Rectal smooth muscle tissue (tissue), 1 donor: ENCODE measurements at regions not wholly inside any gene's neighbourhood (a gene's known extent, or its start where the extent isn't known, plus 50 kb on each side); places are given as distances from the start of the nearest gene placed in this dataset.
"Not testable (repeated sequence)": the region's sequence is repeated elsewhere in the genome, so short reads cannot be mapped to it uniquely, and the experiment has no call there.

Experiments used
- H3K27ac ChIP-seq: one replicate; pipeline ENCODE4 v1.7.0; 2013; ENCODE audit warnings: low read depth, low read length, inconsistent platforms
- H3K27me3 ChIP-seq: one replicate; pipeline ENCODE4 v1.7.0; 2013; ENCODE audit warnings: low read length; ENCODE audit not compliant: control insufficient read depth, insufficient read depth
- H3K36me3 ChIP-seq: one replicate; pipeline ENCODE4 v1.7.0; 2013; ENCODE audit warnings: low read length; ENCODE audit not compliant: control insufficient read depth, insufficient read depth
- H3K4me1 ChIP-seq: one replicate; pipeline ENCODE4 v1.7.0; 2013; ENCODE audit warnings: low read length; ENCODE audit not compliant: control insufficient read depth, insufficient read depth
- H3K4me3 ChIP-seq: one replicate; pipeline ENCODE4 v1.7.0; 2013; ENCODE audit warnings: low read length
- H3K9ac ChIP-seq: one replicate; pipeline ENCODE4 v1.7.0; 2013; ENCODE audit warnings: low read length

DNA sequence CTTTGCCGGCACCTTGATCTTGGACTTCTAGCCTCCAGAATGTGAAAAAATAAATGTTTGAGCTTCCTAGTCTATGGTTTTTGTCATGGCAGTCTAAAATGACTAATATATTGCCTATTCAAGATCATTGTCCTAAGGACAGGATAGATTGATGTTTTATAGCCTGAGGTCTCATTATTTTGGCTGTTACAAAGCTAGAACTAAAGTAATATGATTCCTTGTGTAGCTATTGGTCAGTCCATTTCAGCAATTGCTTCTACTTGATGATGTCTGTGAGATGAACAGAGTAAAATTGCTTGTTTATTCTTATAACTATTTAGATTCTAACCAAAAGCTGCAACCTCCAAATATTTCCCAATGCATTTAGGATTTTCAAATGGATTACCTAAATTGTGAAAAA is 145.0 kb downstream of the HRH4 start:
- Histone ChIP-seq H3K36me3 (no peaks in the 10 kb centered on the region), H3K27ac (no peak overlapping the region), H3K4me1 (no peaks in the 10 kb centered on the region), H3K27me3 (no peaks in the 10 kb centered on the region), H3K4me3 (no peak overlapping the region), H3K9ac (no peak overlapping the region)

DNA sequence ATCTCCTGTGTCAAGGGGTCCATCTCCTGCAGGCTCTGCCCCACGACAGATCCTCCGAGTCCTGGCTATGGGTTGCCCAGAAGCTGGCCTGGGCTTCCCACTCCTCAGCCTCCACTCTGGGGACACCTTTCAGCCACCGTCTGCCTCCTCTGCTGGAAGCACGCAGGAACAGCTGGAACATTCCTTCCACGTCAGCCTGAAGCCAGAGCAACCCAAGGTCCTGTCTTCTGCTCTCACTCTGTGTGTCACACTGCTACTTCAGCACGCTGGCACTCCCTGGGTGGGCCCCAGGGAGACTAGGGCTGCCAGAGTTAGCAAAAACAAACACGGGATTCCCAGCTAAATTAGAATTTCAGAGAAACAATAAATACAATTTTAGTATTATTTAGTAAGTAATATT is 148.8 kb downstream of the HRH4 start:
- Histone ChIP-seq H3K36me3 (no peaks in the 10 kb centered on the region), H3K4me3 (no peak overlapping the region), H3K27me3 (no peaks in the 10 kb centered on the region), H3K4me1 (no peaks in the 10 kb centered on the region), H3K27ac (no peak overlapping the region), H3K9ac (no peak overlapping the region)

DNA sequence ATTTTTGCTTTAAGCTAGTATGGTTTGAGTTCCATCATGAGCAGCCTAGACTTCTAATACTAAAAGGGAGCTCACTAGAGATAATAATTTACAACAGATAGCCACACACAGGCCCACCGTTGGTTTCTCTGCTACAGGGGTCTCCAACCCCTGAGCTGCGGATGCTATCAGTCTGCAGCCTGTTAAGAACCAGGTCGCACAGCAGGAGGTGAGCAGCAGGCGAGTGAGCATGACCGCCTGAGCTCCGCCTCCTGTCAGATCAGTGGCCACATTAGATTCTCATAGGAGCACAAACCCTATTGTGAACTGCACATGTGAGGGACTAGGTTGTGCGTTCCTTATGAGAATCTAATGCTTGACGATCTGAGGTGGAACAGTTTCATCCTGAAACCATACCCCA is 150.6 kb downstream of the HRH4 start:
- no peak overlapping the region for H3K27ac ChIP-seq
- no peaks in the 10 kb centered on the region for H3K36me3 ChIP-seq
- H3K9ac ChIP-seq, result no peak overlapping the region

DNA sequence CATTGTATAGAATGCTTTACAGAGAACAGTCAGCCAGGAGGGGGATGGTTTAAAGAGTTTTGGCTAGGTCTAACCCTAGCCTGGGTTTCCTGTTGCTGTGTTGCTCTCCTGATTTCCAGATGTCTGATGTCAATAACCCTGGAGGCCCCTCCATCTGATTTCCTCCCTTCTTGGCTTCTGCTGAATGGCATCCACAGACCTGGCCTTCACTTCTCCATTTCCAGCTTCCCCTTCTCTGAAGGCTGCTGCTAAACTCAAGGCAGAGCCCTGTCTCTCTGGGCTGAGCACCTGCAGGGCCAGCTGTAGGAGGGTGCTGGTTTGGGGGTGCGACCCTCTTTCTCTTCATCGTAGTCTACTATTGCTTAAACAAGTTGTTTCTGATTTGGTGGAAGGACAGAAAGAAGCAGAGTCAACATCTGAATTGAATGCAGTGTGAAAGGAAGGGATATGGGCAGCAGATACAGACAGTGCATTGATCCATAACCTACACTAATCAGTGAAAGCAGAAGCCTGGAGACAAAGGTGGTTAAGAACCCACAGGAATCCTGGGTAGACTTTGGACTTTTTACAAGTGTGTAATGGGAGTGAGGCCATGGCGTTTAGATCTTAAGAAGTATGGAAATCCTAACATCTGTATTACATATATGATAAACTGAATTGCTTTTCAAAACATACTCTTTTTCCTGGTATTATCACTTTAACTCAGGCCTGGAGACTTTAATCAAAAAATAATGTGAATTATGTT is 153.6 kb downstream of the HRH4 start:
- Histone ChIP-seq H3K27ac (no peak overlapping the region), H3K36me3 (no peaks in the 10 kb centered on the region), H3K4me3 (no peak overlapping the region), H3K27me3 (no peaks in the 10 kb centered on the region), H3K4me1 (no peaks in the 10 kb centered on the region), H3K9ac (no peak overlapping the region)

More for the DNA sequence above, 150.6 kb downstream of the HRH4 start:
- no peaks in the 10 kb centered on the region for H3K4me1 ChIP-seq
- no peak overlapping the region for H3K4me3 ChIP-seq
- H3K27me3 ChIP-seq, result no peaks in the 10 kb centered on the region

DNA sequence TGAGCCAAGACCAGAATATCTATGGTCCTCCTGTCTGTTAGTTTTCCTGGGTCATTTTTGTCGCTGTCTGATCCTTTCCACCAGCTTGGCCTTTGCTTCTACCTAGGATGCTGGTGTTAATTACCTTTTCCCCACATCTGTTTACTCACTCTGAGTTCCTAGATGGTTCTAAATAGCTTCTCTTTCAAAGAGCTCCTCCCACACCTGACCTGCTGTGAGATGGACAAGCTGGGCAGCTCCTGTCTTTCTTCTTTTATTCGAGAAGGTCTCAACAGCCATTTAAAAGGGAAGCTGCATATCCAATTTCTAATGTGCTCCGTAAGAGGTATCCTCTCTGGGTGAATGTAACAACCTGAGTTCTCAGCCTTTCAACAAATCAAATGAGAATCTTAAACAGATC is 156.2 kb downstream of the HRH4 start:
- H3K9ac ChIP-seq, result no peak overlapping the region
- H3K36me3 ChIP-seq, result no peaks in the 10 kb centered on the region
- no peaks in the 10 kb centered on the region for H3K4me1 ChIP-seq
- H3K4me3 ChIP-seq, result no peak overlapping the region
- no peaks in the 10 kb centered on the region for H3K27me3 ChIP-seq
- H3K27ac ChIP-seq, result no peak overlapping the region

DNA sequence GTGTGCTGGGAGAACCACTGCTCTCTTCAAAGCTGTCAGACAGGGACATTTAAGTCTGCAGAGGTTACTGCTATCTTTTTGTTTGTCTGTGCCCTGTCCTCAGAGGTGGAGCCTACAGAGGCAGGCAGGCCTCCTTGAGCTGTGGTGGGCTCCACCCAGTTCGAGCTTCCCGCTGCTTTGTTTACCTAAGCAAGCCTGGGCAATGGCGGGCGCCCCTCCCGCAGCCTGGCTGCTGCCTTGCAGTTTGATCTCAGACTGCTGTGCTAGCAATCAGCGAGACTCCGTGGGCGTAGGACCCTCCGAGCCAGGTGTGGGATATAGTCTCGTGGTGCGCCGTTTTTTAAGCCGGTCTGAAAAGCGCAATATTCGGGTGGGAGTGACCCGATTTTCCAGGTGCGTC is 164.0 kb downstream of the HRH4 start:
- not testable (repeated sequence) for H3K4me3 ChIP-seq, H3K27ac ChIP-seq, H3K36me3 ChIP-seq, H3K4me1 ChIP-seq, H3K9ac ChIP-seq, H3K27me3 ChIP-seq

DNA sequence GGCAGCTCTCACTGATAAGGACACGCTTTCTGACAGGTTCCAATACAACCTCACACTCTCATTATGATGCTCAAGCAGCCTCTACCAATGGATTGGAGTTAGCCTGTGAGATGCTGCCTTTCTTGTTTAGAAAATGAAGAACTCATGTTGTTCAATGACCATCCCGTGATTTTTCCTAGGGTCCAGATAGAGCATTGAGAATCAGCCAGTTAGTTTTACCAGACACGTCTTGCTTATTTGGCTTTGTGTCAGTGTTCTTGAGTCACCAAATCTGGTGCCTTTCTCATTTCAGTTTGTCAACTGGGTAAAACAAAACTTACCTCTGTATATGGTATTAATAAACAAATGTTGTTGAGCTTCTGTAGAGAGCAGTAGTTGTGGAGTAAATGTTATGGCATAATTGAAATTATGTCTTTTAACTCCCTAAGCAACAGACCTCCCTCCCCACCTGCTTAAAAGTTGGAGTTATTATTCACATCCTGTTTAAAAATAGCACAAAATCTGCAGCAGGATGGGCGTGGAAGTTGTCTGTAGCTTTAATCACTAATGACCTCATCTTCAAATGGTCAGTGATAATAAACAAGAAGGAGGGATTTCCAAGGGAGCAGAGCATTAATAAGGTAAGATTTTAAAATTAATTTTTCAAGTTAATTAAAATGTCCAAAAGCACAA is 167.3 kb downstream of the HRH4 start:
- Histone ChIP-seq H3K27me3 (no peaks in the 10 kb centered on the region), H3K36me3 (no peaks in the 10 kb centered on the region), H3K27ac (no peak overlapping the region), H3K9ac (no peak overlapping the region), H3K4me3 (no peak overlapping the region), H3K4me1 (no peaks in the 10 kb centered on the region)

DNA sequence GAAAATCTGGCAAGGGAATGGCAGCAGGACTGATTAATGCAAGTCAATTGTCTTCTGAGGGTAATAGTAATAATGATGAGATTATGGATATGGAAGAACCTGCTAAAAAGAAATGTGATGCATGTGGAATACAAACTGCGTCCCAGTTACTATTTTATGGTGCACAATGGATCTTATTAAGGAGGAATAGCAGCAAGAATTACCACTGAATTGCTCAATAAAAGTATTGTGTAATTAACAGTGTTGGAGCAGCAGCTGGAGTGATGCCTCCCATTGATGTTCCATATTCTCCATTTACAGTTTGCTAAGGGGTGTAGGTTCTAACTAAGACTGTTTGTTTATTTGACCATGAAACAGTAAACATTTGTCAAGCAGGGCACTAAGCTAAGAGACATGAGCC is 167.9 kb downstream of the HRH4 start:
- no peak overlapping the region for H3K9ac ChIP-seq
- H3K27me3 ChIP-seq, result no peaks in the 10 kb centered on the region
- no peak overlapping the region for H3K27ac ChIP-seq
- no peaks in the 10 kb centered on the region for H3K36me3 ChIP-seq
- no peak overlapping the region for H3K4me3 ChIP-seq
- H3K4me1 ChIP-seq, result no peaks in the 10 kb centered on the region

DNA sequence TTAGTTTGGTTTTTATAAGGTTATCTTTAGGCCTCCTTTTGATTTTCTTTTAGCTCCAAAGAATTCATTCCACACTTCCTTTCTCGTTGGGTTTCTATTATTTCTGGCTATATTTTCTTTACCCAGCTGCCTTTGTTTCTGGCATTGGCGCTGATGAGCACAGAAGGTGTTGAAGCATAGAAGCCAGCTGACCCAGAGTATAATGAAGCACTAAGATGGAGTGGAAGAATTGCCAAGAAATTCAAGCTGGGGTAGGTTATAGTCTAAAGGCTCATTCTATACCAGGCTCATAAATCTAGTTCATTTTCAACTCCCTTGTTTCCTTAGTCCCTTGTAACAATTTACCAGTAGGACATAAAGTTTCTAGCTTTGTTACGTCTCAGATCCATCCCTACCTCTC is 169.5 kb downstream of the HRH4 start:
- no peaks in the 10 kb centered on the region for H3K4me1 ChIP-seq
- no peak overlapping the region for H3K9ac ChIP-seq
- no peaks in the 10 kb centered on the region for H3K27me3 ChIP-seq
- no peak overlapping the region for H3K27ac ChIP-seq
- H3K36me3 ChIP-seq, result no peaks in the 10 kb centered on the region
- no peak overlapping the region for H3K4me3 ChIP-seq

DNA sequence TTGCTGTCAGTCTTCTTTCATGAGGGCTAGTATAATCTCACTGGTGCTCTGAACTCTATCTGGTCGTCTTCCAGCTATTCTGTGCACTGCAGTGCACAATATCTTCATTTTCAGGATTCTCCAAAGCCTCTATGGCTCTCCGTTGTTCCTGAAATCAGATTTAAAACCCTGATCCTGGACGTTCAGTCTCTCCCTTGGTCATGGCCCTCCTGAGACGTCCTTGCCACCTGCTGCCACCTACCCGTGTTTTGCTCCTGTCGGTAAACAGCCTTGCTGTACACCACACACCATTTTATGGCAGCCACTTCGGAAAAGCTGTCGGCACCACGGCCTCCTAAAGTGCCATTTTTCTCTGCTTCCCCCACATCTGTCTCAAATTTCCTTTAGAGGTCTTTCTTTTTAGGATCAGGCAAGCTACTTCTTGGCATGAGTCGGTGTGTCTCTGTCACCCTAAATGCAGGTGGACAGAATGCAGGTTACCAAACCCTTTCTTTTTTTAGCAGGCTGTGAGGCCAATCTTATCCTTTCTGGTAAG is 170.0 kb downstream of the HRH4 start:
- Histone ChIP-seq H3K36me3 (no peaks in the 10 kb centered on the region), H3K9ac (no peak overlapping the region), H3K4me1 (no peaks in the 10 kb centered on the region), H3K27me3 (no peaks in the 10 kb centered on the region), H3K4me3 (no peak overlapping the region), H3K27ac (no peak overlapping the region)

DNA sequence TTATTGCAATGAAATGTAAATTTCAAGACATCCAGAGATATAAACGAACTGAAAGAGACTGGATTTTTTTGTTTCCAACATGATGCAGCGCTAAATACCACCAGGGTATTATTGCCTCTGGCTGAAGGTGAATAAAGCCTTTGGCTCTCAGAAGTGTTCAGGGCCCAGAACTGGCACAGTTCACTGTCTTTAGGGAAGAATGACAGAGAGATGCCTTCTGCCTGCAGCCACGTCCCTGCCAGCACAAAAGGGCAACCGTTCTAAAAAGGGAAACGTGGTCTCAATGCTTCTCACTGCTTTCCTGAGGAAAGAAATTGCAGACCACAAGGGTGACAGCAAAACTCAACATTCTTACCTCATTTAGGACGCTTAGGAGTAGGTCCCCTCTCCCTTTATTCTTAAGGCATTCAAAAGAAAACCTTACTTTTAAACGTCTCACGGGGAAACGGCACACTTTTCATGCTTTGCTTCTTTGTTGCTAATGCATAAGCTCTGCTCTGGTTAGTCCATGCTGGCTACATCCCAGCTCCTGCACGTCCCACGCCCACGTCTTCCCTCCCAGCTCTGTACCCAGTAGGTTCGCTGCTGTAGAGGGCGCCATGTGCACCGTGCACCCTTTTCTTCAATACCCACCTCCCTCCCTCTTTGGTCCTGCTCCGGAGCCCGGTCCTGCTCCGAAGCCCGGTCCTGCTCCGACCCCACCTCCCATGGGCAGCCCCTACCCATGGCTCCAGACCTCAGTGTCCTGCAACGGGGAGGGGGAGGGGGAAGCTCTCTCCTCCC is 171.0 kb downstream of the HRH4 start:
- no peak overlapping the region for H3K9ac ChIP-seq
- no peak overlapping the region for H3K27ac ChIP-seq
- no peaks in the 10 kb centered on the region for H3K4me1 ChIP-seq
- no peaks in the 10 kb centered on the region for H3K36me3 ChIP-seq
- H3K27me3 ChIP-seq, result no peaks in the 10 kb centered on the region
- no peak overlapping the region for H3K4me3 ChIP-seq

DNA sequence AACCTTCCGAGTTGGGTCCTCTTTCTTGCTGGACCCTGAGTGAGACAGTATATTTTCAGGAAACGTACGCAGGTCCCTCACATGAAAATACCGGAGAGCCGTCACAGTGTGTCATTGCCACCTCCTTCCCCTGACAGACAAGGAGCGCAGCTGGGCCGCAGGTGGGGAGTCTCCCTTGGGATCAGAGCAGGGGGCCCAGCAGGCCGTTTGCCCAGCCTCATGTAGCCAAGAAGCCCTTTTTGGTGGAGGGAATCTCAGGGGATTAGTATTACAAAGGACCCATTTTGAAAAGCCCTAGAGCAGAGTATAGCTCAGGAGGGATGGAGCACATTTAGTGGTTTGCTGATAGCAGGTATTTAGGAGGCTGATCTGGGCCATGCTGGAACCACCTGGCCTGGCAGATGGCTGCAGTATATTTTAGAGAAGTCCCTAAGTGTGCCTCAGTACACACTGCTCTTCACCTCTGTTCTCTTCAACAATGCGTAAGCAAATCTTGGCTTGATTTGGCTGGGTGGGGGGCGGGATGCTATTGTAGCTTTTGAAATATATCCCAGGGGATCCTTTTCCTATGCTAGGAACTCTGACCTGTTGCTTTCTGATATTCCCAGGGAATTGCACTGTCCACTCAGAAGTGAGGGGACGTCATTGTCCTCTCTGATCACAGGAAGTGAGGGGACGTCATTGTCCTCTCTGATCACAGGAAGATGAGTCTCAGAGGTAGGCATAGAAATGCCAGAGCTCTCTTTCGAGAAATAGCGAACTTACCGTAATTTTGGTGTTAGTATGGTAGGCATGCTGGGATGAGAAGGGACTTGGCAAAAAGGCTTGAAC is 171.9 kb downstream of the HRH4 start:
- no peaks in the 10 kb centered on the region for H3K4me1 ChIP-seq
- H3K36me3 ChIP-seq, result no peaks in the 10 kb centered on the region
- H3K4me3 ChIP-seq, result no peak overlapping the region
- H3K9ac ChIP-seq, result no peak overlapping the region
- H3K27me3 ChIP-seq, result no peaks in the 10 kb centered on the region
- no peak overlapping the region for H3K27ac ChIP-seq
